Glutamatergic neuron (in vitro differentiated cells): ENCODE measurements at regions not wholly inside any gene's neighbourhood (a gene's known extent, or its start where the extent isn't known, plus 50 kb on each side); places are given as distances from the start of the nearest gene placed in this dataset.

Experiments
- DNase-seq: peaks from one replicate; pipeline ENCODE4 v3.0.0; 2022
- H3K27ac Mint-ChIP-seq: one replicate; pipeline ENCODE4 v1.8.0; 2020; ENCODE audit warnings: mild to moderate bottlenecking, mixed read lengths, inconsistent platforms; ENCODE audit not compliant: unreplicated experiment
- H3K27me3 Mint-ChIP-seq: one replicate; pipeline ENCODE4 v1.8.0; 2020; ENCODE audit warnings: mild to moderate bottlenecking, moderate library complexity, mixed read lengths, inconsistent platforms; ENCODE audit not compliant: unreplicated experiment
- H3K36me3 Mint-ChIP-seq: one replicate; pipeline ENCODE4 v1.8.0; 2020; ENCODE audit warnings: mild to moderate bottlenecking, mixed read lengths, inconsistent platforms; ENCODE audit not compliant: unreplicated experiment
- H3K4me1 Mint-ChIP-seq: one replicate; pipeline ENCODE4 v1.8.0; 2020; ENCODE audit warnings: mild to moderate bottlenecking, low read depth, mixed read lengths, inconsistent platforms; ENCODE audit not compliant: unreplicated experiment
- H3K4me3 Mint-ChIP-seq: one replicate; pipeline ENCODE4 v1.8.0; 2020; ENCODE audit warnings: mild to moderate bottlenecking, mixed read lengths, inconsistent platforms; ENCODE audit not compliant: unreplicated experiment
- H3K9me3 Mint-ChIP-seq: one replicate; pipeline ENCODE4 v1.8.0; 2020; ENCODE audit warnings: mild to moderate bottlenecking, moderate library complexity, mixed read lengths, inconsistent platforms; ENCODE audit not compliant: unreplicated experiment
- CTCF ChIP-seq: fragments of 200-600 bp; sonication (generic); IDR thresholded peaks from one replicate; pipeline ENCODE4 v1.5.0; 2021; ENCODE audit not compliant: partially characterized antibody, unreplicated experiment

- no peaks in the 10 kb centered on the region for H3K4me1 Mint-ChIP-seq
These were observed 378.8 kb downstream of the MED13L start for GRCh38 chr12:115898670-115899069.

GRCh38 chr12:115897729-115898128, 379.8 kb downstream of the MED13L start:
- no peaks in the 10 kb centered on the region for H3K4me1 Mint-ChIP-seq
- no peak for DNase-seq
- H3K36me3 Mint-ChIP-seq, result peaks cover 15% of the 10 kb centered on the region
- peaks cover 3% of the 10 kb centered on the region for H3K27me3 Mint-ChIP-seq
- no peaks in the 10 kb centered on the region for H3K9me3 Mint-ChIP-seq
- H3K4me3 Mint-ChIP-seq, result no peak overlapping the region
- TF ChIP-seq CTCF, result no peak
- H3K27ac Mint-ChIP-seq, result no peak overlapping the region

More at GRCh38 chr12:115898670-115899069, 378.8 kb downstream of the MED13L start:
- peaks cover 3% of the 10 kb centered on the region for H3K27me3 Mint-ChIP-seq
- no peaks in the 10 kb centered on the region for H3K9me3 Mint-ChIP-seq
- DNase-seq, result no peak
- H3K4me3 Mint-ChIP-seq, result no peak overlapping the region
- H3K36me3 Mint-ChIP-seq, result peaks cover 15% of the 10 kb centered on the region
- H3K27ac Mint-ChIP-seq, result no peak overlapping the region
- no peak for TF ChIP-seq CTCF

- peaks cover 1% of the 10 kb centered on the region for H3K27me3 Mint-ChIP-seq
- peak; percentile 63 for TF ChIP-seq CTCF
- peaks cover 15% of the 10 kb centered on the region for H3K36me3 Mint-ChIP-seq
- H3K4me3 Mint-ChIP-seq, result no peak overlapping the region
- peak; percentile 31 for DNase-seq
- no peak overlapping the region for H3K27ac Mint-ChIP-seq
- H3K4me1 Mint-ChIP-seq, result no peaks in the 10 kb centered on the region
- no peaks in the 10 kb centered on the region for H3K9me3 Mint-ChIP-seq
These were observed 382.2 kb downstream of the MED13L start for GRCh38 chr12:115895247-115895646.

- Mint-ChIP-seq H3K36me3 (peaks cover 15% of the 10 kb centered on the region), H3K4me3 (no peak overlapping the region), H3K27ac (no peak overlapping the region), H3K27me3 (peaks cover 1% of the 10 kb centered on the region), H3K4me1 (no peaks in the 10 kb centered on the region), H3K9me3 (no peaks in the 10 kb centered on the region)
- no peak for DNase-seq
- no peak for TF ChIP-seq CTCF
These were observed 385.8 kb downstream of the MED13L start for GRCh38 chr12:115891556-115892164.

GRCh38 chr12:115886666-115887065, 390.8 kb downstream of the MED13L start:
- Mint-ChIP-seq H3K27ac (no peak overlapping the region), H3K27me3 (no peaks in the 10 kb centered on the region), H3K36me3 (no peaks in the 10 kb centered on the region), H3K4me1 (no peaks in the 10 kb centered on the region), H3K4me3 (no peak overlapping the region), H3K9me3 (no peaks in the 10 kb centered on the region)
- no peak for TF ChIP-seq CTCF
- no peak for DNase-seq
